IMR-90 (cell line): ENCODE measurements at regions not wholly inside any gene's neighbourhood (a gene's known extent, or its start where the extent isn't known, plus 50 kb on each side); places are given as distances from the start of the nearest gene placed in this dataset.

Experiments
- CTCF ChIP-seq: conservative IDR thresholded peaks from 2 replicates; pipeline ENCODE4 v1.5.1; 2012; ENCODE audit warnings: mild to moderate bottlenecking, low read depth, low read length, improper control_type of control experiment
- MAFK ChIP-seq: IDR thresholded peaks from 2 replicates; pipeline ENCODE4 v1.6.1; 2012; ENCODE audit warnings: low read depth, low read length, improper control_type of control experiment
- POLR2A ChIP-seq: IDR thresholded peaks from 2 replicates; pipeline ENCODE4 v1.6.1; 2012; ENCODE audit warnings: mild to moderate bottlenecking, low read depth, low read length
- RAD21 ChIP-seq: IDR thresholded peaks from 2 replicates; pipeline ENCODE4 v1.6.1; 2012; ENCODE audit warnings: low read length, improper control_type of control experiment

DNA sequence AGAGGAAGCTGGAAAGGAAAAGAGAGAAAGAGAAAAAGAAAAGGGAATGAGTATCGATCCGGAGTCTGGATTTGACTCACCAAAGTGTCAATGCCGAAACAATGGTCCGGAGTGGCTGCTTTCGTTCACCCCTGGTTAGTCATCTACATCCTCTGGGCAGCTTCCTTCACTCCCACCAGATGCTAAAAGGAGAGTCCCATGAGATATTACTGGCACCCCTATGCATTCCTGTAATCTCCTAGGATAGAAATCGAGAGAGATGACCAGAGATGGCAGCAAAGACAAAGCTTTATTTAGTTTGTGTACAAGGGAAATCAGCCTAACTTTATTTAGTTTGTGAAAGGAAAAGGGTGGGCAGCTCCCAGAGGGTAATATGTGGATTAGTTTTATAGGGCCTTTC lies 622.2 kb downstream of the ZPLD1 start:
- TF ChIP-seq CTCF = no peak
- TF ChIP-seq POLR2A = no peak
- no peak for TF ChIP-seq MAFK
- no peak for TF ChIP-seq RAD21
